HL-60 (cell line): ENCODE measurements at regions not wholly inside any gene's neighbourhood (a gene's known extent, or its start where the extent isn't known, plus 50 kb on each side); places are given as distances from the start of the nearest gene placed in this dataset.
A peak's percentile ranks its signal among the peaks of the same experiment; 100 is the strongest.

Experiments used
- CTCF ChIP-seq: IDR thresholded peaks from one replicate; pipeline ENCODE4 v1.5.1; 2011; ENCODE audit warnings: low read length, control low read depth, inconsistent platforms; ENCODE audit not compliant: insufficient read depth
- GABPA ChIP-seq: IDR thresholded peaks from 2 replicates; pipeline ENCODE4 v1.6.1; 2012; ENCODE audit warnings: low read depth
- POLR2AphosphoS5 ChIP-seq: IDR thresholded peaks from 2 replicates; pipeline ENCODE4 v1.6.1; 2012; ENCODE audit warnings: low read depth
- SPI1 ChIP-seq: IDR thresholded peaks from 2 replicates; pipeline ENCODE4 v1.6.1; 2012; ENCODE audit warnings: low read depth, mild to moderate bottlenecking, borderline replicate concordance
- TF ChIP-seq, protein P1 (sequence below): IDR thresholded peaks from 2 replicates; pipeline ENCODE4 v1.6.1; 2012; ENCODE audit warnings: low read depth; ENCODE audit not compliant: insufficient replicate concordance

DNA sequence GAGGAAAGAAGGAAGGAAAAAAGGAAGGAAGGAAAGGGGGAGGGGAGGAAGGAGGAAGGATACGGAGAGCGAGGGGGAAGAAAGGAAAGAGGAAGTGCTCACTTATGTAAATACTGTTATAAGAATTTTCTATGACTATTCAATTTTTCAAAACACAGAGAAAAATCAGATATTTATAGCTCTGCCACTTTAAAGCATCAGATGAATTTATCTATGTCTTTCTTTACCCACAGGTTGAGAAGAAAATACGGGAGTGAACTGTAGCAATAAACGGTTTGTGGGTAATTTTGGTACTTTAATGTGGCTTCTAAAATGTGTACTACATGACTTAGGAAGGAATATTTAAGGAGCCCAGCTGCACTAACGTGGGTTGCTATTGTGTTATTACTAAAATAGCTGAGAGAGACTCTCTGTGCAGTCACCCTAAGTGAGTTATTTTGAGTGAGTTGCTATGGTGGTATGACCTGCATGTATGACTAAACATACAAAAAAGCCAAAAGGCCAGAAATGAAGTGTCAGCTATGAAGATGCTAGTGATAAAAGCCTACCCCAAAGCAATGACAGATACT, 225.5 kb downstream of the SOD2 start:
- TF ChIP-seq CTCF (no peak), POLR2AphosphoS5 (no peak), GABPA (no peak), SPI1 (peak; percentile 89)
- TF ChIP-seq, protein P1, sequence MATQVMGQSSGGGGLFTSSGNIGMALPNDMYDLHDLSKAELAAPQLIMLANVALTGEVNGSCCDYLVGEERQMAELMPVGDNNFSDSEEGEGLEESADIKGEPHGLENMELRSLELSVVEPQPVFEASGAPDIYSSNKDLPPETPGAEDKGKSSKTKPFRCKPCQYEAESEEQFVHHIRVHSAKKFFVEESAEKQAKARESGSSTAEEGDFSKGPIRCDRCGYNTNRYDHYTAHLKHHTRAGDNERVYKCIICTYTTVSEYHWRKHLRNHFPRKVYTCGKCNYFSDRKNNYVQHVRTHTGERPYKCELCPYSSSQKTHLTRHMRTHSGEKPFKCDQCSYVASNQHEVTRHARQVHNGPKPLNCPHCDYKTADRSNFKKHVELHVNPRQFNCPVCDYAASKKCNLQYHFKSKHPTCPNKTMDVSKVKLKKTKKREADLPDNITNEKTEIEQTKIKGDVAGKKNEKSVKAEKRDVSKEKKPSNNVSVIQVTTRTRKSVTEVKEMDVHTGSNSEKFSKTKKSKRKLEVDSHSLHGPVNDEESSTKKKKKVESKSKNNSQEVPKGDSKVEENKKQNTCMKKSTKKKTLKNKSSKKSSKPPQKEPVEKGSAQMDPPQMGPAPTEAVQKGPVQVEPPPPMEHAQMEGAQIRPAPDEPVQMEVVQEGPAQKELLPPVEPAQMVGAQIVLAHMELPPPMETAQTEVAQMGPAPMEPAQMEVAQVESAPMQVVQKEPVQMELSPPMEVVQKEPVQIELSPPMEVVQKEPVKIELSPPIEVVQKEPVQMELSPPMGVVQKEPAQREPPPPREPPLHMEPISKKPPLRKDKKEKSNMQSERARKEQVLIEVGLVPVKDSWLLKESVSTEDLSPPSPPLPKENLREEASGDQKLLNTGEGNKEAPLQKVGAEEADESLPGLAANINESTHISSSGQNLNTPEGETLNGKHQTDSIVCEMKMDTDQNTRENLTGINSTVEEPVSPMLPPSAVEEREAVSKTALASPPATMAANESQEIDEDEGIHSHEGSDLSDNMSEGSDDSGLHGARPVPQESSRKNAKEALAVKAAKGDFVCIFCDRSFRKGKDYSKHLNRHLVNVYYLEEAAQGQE: no peak
